ACC112 (cell line): ENCODE measurements at regions not wholly inside any gene's neighbourhood (a gene's known extent, or its start where the extent isn't known, plus 50 kb on each side); places are given as distances from the start of the nearest gene placed in this dataset.

Source experiments
- H2AFZ ChIP-seq: fragments of 200-600 bp; sonication (generic); one replicate; pipeline ENCODE4 v1.6.0; 2017; ENCODE audit warnings: antibody characterized with exemption, low read length; ENCODE audit not compliant: unreplicated experiment
- H3K27ac ChIP-seq: fragments of 200-600 bp; sonication (generic); 2 replicates; pipeline ENCODE4 v1.5.1; 2014; ENCODE audit warnings: low read depth, mild to moderate bottlenecking, antibody characterized with exemption, low read length, moderate library complexity
- H3K27me3 ChIP-seq: fragments of 200-600 bp; sonication (generic); 2 replicates; pipeline ENCODE4 v1.6.1; 2014; ENCODE audit warnings: mild to moderate bottlenecking, antibody characterized with exemption, low read length, moderate library complexity, mixed read lengths; ENCODE audit not compliant: insufficient read depth
- H3K36me3 ChIP-seq: fragments of 200-600 bp; sonication (generic); 2 replicates; pipeline ENCODE4 v1.6.1; 2016; ENCODE audit warnings: mild to moderate bottlenecking, antibody characterized with exemption, low read length, moderate library complexity, mixed read lengths; ENCODE audit not compliant: insufficient read depth
- H3K4me1 ChIP-seq: fragments of 200-600 bp; sonication (generic); one replicate; pipeline ENCODE4 v1.6.1; 2016; ENCODE audit warnings: low read length, mixed read lengths; ENCODE audit not compliant: insufficient read depth, unreplicated experiment, control insufficient read depth
- H3K4me3 ChIP-seq: fragments of 200-600 bp; sonication (generic); 2 replicates; pipeline ENCODE4 v1.5.1; 2014; ENCODE audit warnings: mild to moderate bottlenecking, low read depth, low read length
- H3K79me2 ChIP-seq: fragments of 200-600 bp; sonication (generic); one replicate; pipeline ENCODE4 v1.6.0; 2016; ENCODE audit warnings: low read length; ENCODE audit not compliant: control insufficient read depth, unreplicated experiment, insufficient read depth

- Histone ChIP-seq H2AFZ (no peak overlapping the region), H3K4me3 (no peak overlapping the region), H3K4me1 (no peaks in the 10 kb centered on the region), H3K27me3 (no peaks in the 10 kb centered on the region), H3K27ac (no peak overlapping the region), H3K79me2 (no peaks in the 10 kb centered on the region), H3K36me3 (no peaks in the 10 kb centered on the region)
These were observed 639.9 kb upstream of the PFKP start for GRCh38 chr10:2427412-2427811.

DNA sequence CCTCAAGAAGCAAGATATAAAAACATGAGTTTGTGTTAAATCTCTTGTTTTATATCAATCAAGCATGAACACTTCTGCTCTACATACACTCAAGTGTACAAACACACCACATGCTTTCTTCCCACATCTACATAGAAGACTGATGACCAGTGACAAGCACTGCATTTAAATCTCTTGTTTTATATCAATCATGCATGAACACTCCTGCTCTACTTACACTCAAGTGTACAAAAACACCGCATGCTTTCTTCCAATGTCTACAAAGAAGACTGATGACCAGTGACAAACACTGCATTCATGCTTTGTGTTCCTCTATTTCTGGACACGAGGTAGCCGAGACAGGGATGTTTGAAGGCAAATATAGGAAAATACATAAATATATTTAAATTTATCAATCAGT lies 642.0 kb upstream of the PFKP start:
- H3K27ac ChIP-seq, result no peak overlapping the region
- H3K4me3 ChIP-seq, result no peak overlapping the region
- H3K27me3 ChIP-seq, result no peaks in the 10 kb centered on the region
- no peak overlapping the region for H2AFZ ChIP-seq
- no peaks in the 10 kb centered on the region for H3K4me1 ChIP-seq
- no peaks in the 10 kb centered on the region for H3K36me3 ChIP-seq
- no peaks in the 10 kb centered on the region for H3K79me2 ChIP-seq

GRCh38 chr10:2414562-2414961 lies 652.8 kb upstream of the PFKP start:
- Histone ChIP-seq H3K36me3 (no peaks in the 10 kb centered on the region), H3K4me3 (no peak overlapping the region), H3K79me2 (no peaks in the 10 kb centered on the region), H3K27ac (no peak overlapping the region), H3K4me1 (no peaks in the 10 kb centered on the region), H2AFZ (no peak overlapping the region), H3K27me3 (no peaks in the 10 kb centered on the region)

- Histone ChIP-seq H3K27ac (no peak overlapping the region), H2AFZ (no peak overlapping the region), H3K4me1 (no peaks in the 10 kb centered on the region), H3K27me3 (no peaks in the 10 kb centered on the region), H3K79me2 (no peaks in the 10 kb centered on the region), H3K36me3 (no peaks in the 10 kb centered on the region), H3K4me3 (no peak overlapping the region)
These were observed 653.3 kb upstream of the PFKP start for GRCh38 chr10:2414039-2414438.

- Histone ChIP-seq H3K36me3 (no peaks in the 10 kb centered on the region), H3K27me3 (no peaks in the 10 kb centered on the region), H3K27ac (no peak overlapping the region), H3K79me2 (no peaks in the 10 kb centered on the region), H3K4me3 (no peak overlapping the region), H2AFZ (no peak overlapping the region), H3K4me1 (no peaks in the 10 kb centered on the region)
These were observed 657.3 kb upstream of the PFKP start for GRCh38 chr10:2410049-2410448.

- Histone ChIP-seq H3K27me3 (no peaks in the 10 kb centered on the region), H3K27ac (no peak overlapping the region), H3K4me3 (no peak overlapping the region), H2AFZ (no peak overlapping the region), H3K36me3 (no peaks in the 10 kb centered on the region), H3K4me1 (no peaks in the 10 kb centered on the region), H3K79me2 (no peaks in the 10 kb centered on the region)
These were observed 664.1 kb upstream of the ADARB2 start for GRCh38 chr10:2401459-2401858.

DNA sequence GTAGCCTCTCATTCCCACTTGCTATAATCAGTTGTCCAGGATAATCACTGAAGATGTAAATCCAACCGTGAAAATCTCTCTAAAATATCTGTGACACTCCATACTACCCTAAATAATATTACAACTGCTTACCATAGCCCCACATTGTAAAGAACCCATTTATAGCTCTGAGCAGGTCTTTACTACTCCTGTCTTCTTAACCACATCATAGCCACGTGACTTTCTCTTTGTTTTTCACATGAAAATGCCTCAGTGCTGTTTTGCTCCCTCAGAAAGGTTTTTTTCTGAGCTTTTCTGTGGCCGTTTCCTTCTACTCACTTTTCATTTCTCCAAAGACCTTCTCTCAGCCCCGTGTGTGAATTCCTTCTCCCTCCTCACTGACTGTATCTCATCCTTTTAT lies 662.2 kb upstream of the ADARB2 start:
- H3K27me3 ChIP-seq, result no peaks in the 10 kb centered on the region
- no peak overlapping the region for H3K4me3 ChIP-seq
- H3K27ac ChIP-seq, result no peak overlapping the region
- H3K36me3 ChIP-seq, result no peaks in the 10 kb centered on the region
- H3K79me2 ChIP-seq, result no peaks in the 10 kb centered on the region
- no peaks in the 10 kb centered on the region for H3K4me1 ChIP-seq
- no peak overlapping the region for H2AFZ ChIP-seq

GRCh38 chr10:2392145-2392812 lies 655.0 kb upstream of the ADARB2 start:
- Histone ChIP-seq H3K36me3 (no peaks in the 10 kb centered on the region), H3K4me1 (no peaks in the 10 kb centered on the region), H3K79me2 (no peaks in the 10 kb centered on the region), H3K27me3 (no peaks in the 10 kb centered on the region), H3K4me3 (no peak overlapping the region), H3K27ac (no peak overlapping the region), H2AFZ (no peak overlapping the region)

GRCh38 chr10:2387672-2388071 lies 650.3 kb upstream of the ADARB2 start:
- no peak overlapping the region for H3K27ac ChIP-seq
- H3K27me3 ChIP-seq, result no peaks in the 10 kb centered on the region
- H2AFZ ChIP-seq, result no peak overlapping the region

GRCh38 chr10:2387261-2387660 lies 649.9 kb upstream of the ADARB2 start:
- Histone ChIP-seq H3K4me1 (no peaks in the 10 kb centered on the region), H2AFZ (no peak overlapping the region), H3K27me3 (no peaks in the 10 kb centered on the region), H3K4me3 (no peak overlapping the region), H3K79me2 (no peaks in the 10 kb centered on the region), H3K36me3 (no peaks in the 10 kb centered on the region), H3K27ac (no peak overlapping the region)

More at GRCh38 chr10:2387672-2388071, 650.3 kb upstream of the ADARB2 start:
- no peaks in the 10 kb centered on the region for H3K79me2 ChIP-seq
- no peaks in the 10 kb centered on the region for H3K4me1 ChIP-seq
- no peaks in the 10 kb centered on the region for H3K36me3 ChIP-seq
- H3K4me3 ChIP-seq, result no peak overlapping the region

DNA sequence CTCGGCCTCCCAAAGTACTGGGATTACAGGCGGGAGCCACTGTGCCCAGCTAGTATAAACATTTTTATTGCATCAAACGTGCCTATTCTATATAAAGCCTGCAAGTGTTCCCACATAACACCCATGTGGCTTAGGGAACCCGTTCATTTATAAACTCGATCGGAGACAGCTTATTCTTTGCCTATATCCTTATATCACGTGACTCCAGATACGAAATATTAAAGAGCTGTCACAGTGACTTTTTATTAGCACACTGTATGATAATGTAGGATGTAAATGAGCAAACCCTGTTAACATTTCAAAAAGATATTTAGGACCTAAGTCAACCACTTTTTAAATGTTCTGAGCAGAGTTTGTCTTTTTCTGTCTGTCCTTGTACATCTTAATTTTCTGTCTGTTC lies 642.9 kb upstream of the ADARB2 start:
- H3K79me2 ChIP-seq, result no peaks in the 10 kb centered on the region
- H3K36me3 ChIP-seq, result no peaks in the 10 kb centered on the region
- H2AFZ ChIP-seq, result no peak overlapping the region
- H3K27me3 ChIP-seq, result no peaks in the 10 kb centered on the region
- H3K4me1 ChIP-seq, result no peaks in the 10 kb centered on the region
- no peak overlapping the region for H3K27ac ChIP-seq
- no peak overlapping the region for H3K4me3 ChIP-seq
